Breast epithelium (tissue), 3 donors: ENCODE measurements at regions not wholly inside any gene's neighbourhood (a gene's known extent, or its start where the extent isn't known, plus 50 kb on each side); places are given as distances from the start of the nearest gene placed in this dataset.

ENCODE experiments used
- CTCF ChIP-seq, 3 donors: fragments of 450-650 bp; IDR thresholded peaks; one replicate each; pipeline ENCODE4 v1.5.1; 2016 to 2017; ENCODE audit warnings: antibody characterized with exemption in 3 of 3, mild to moderate bottlenecking in 3 of 3, moderate library complexity in 3 of 3
- POLR2A ChIP-seq: fragments of 450-650 bp; IDR thresholded peaks from one replicate; pipeline ENCODE4 v1.6.1; 2016; ENCODE audit warnings: antibody characterized with exemption, mild to moderate bottlenecking, moderate library complexity
- POLR2AphosphoS5 ChIP-seq, 3 donors: sonication (generic); formaldehyde crosslinking; IDR thresholded peaks; one replicate each; pipeline ENCODE4 v1.6.1; 2017; ENCODE audit warnings: antibody characterized with exemption in 3 of 3

GRCh38 chr3:134426660-134427181 is 52.5 kb upstream of the AMOTL2 start:
- TF ChIP-seq CTCF (IDR thresholded peaks at IDR 0.05) (no peak), POLR2A (no peak), POLR2AphosphoS5 (IDR thresholded peaks at IDR 0.05) (no peak)
